OCI-LY7 (cell line): ENCODE measurements at regions not wholly inside any gene's neighbourhood (a gene's known extent, or its start where the extent isn't known, plus 50 kb on each side); places are given as distances from the start of the nearest gene placed in this dataset.

ENCODE experiments used
- CTCF ChIP-seq: fragments of 200-600 bp; sonication (generic); conservative IDR thresholded peaks from 2 replicates; pipeline ENCODE4 v1.5.1; 2014; ENCODE audit warnings: mild to moderate bottlenecking, antibody characterized with exemption, low read length, moderate library complexity, mixed read lengths
- EZH2phosphoT487 ChIP-seq: fragments of 200-600 bp; sonication (generic); IDR thresholded peaks from 2 replicates; pipeline ENCODE4 v1.6.1; 2018; ENCODE audit warnings: low read depth, borderline replicate concordance, mild to moderate bottlenecking, mixed run types, antibody characterized with exemption, low read length, moderate library complexity, mixed read lengths

- TF ChIP-seq CTCF (no peak), EZH2phosphoT487 (no peak)
These were observed 51.2 kb upstream of the ZSWIM6 start for GRCh38 chr5:61280761-61281427.
